H1 (cell line): ENCODE measurements at regions not wholly inside any gene's neighbourhood (a gene's known extent, or its start where the extent isn't known, plus 50 kb on each side); places are given as distances from the start of the nearest gene placed in this dataset.

Experiments used
- TF ChIP-seq, protein P1 (sequence below): fragments of 300-600 bp; sonication (generic); IDR thresholded peaks from 2 replicates; pipeline ENCODE4 v1.7.1; 2012; ENCODE audit warnings: low read length, moderate library complexity, mild to moderate bottlenecking, inconsistent platforms; ENCODE audit not compliant: insufficient replicate concordance

DNA sequence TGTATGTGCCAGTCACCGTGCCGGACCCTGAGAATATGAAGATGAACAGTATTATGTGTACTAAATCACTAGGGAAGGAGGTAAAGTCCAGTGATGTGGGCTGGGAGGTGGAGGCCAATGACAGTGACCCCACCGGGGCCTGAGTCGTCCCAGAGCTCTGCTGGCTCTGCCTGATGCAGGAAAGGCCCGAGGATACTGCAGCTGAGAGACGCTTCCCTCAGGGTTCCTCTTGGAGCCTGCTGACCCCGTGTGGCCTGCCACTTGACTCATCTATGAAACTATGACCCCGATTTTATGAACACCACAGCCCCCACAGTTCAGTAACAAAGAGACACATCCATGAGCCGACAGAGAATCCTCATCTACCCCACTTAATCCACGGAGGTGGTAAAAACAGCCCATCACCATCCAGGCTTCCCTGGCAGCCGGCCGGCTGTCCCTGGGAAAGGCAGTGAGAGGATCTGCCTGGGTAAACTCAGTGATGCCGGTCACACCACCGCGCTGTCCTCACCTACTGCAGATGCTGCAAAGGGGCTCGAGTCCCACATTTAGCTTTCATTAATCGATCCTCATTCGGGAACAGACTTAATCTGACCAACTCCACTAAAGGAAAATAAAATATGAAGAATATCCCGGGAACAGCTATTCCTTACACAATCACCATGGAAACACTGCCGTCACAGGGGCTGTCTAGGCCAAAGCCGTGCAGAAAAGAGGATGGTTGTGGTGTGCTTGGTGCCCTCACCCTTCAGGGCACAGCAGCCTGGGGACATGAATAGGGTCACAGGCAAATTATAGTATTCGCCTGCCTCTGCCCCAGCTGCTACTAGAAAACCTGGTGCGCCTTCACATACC is 82.9 kb downstream of the ARRDC4 start (continued):
- TF ChIP-seq, protein P1, sequence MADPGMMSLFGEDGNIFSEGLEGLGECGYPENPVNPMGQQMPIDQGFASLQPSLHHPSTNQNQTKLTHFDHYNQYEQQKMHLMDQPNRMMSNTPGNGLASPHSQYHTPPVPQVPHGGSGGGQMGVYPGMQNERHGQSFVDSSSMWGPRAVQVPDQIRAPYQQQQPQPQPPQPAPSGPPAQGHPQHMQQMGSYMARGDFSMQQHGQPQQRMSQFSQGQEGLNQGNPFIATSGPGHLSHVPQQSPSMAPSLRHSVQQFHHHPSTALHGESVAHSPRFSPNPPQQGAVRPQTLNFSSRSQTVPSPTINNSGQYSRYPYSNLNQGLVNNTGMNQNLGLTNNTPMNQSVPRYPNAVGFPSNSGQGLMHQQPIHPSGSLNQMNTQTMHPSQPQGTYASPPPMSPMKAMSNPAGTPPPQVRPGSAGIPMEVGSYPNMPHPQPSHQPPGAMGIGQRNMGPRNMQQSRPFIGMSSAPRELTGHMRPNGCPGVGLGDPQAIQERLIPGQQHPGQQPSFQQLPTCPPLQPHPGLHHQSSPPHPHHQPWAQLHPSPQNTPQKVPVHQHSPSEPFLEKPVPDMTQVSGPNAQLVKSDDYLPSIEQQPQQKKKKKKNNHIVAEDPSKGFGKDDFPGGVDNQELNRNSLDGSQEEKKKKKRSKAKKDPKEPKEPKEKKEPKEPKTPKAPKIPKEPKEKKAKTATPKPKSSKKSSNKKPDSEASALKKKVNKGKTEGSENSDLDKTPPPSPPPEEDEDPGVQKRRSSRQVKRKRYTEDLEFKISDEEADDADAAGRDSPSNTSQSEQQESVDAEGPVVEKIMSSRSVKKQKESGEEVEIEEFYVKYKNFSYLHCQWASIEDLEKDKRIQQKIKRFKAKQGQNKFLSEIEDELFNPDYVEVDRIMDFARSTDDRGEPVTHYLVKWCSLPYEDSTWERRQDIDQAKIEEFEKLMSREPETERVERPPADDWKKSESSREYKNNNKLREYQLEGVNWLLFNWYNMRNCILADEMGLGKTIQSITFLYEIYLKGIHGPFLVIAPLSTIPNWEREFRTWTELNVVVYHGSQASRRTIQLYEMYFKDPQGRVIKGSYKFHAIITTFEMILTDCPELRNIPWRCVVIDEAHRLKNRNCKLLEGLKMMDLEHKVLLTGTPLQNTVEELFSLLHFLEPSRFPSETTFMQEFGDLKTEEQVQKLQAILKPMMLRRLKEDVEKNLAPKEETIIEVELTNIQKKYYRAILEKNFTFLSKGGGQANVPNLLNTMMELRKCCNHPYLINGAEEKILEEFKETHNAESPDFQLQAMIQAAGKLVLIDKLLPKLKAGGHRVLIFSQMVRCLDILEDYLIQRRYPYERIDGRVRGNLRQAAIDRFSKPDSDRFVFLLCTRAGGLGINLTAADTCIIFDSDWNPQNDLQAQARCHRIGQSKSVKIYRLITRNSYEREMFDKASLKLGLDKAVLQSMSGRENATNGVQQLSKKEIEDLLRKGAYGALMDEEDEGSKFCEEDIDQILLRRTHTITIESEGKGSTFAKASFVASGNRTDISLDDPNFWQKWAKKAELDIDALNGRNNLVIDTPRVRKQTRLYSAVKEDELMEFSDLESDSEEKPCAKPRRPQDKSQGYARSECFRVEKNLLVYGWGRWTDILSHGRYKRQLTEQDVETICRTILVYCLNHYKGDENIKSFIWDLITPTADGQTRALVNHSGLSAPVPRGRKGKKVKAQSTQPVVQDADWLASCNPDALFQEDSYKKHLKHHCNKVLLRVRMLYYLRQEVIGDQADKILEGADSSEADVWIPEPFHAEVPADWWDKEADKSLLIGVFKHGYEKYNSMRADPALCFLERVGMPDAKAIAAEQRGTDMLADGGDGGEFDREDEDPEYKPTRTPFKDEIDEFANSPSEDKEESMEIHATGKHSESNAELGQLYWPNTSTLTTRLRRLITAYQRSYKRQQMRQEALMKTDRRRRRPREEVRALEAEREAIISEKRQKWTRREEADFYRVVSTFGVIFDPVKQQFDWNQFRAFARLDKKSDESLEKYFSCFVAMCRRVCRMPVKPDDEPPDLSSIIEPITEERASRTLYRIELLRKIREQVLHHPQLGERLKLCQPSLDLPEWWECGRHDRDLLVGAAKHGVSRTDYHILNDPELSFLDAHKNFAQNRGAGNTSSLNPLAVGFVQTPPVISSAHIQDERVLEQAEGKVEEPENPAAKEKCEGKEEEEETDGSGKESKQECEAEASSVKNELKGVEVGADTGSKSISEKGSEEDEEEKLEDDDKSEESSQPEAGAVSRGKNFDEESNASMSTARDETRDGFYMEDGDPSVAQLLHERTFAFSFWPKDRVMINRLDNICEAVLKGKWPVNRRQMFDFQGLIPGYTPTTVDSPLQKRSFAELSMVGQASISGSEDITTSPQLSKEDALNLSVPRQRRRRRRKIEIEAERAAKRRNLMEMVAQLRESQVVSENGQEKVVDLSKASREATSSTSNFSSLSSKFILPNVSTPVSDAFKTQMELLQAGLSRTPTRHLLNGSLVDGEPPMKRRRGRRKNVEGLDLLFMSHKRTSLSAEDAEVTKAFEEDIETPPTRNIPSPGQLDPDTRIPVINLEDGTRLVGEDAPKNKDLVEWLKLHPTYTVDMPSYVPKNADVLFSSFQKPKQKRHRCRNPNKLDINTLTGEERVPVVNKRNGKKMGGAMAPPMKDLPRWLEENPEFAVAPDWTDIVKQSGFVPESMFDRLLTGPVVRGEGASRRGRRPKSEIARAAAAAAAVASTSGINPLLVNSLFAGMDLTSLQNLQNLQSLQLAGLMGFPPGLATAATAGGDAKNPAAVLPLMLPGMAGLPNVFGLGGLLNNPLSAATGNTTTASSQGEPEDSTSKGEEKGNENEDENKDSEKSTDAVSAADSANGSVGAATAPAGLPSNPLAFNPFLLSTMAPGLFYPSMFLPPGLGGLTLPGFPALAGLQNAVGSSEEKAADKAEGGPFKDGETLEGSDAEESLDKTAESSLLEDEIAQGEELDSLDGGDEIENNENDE: no peak
